ENCODE measurements at regions not wholly inside any gene's neighbourhood (a gene's known extent, or its start where the extent isn't known, plus 50 kb on each side); places are given as distances from the start of the nearest gene placed in this dataset.
A peak's percentile ranks its signal among the peaks of the same experiment; 100 is the strongest.

- peak; percentile 65 for DNase-seq (ENCODE audit: low read depth)
Measured at GRCh38 chr11:55719608-55720160, 53.6 kb upstream of the OR5D13 start.

All from RPMI7951 (cell line).